SH-SY5Y (cell line): ENCODE measurements at regions not wholly inside any gene's neighbourhood (a gene's known extent, or its start where the extent isn't known, plus 50 kb on each side); places are given as distances from the start of the nearest gene placed in this dataset.

Source experiments
- GATA2 ChIP-seq: IDR thresholded peaks from 2 replicates; pipeline ENCODE4 v1.6.1; 2011; ENCODE audit warnings: mild to moderate bottlenecking, low read depth, low read length
- GATA3 ChIP-seq: IDR thresholded peaks from 2 replicates; pipeline ENCODE4 v1.6.1; 2011; ENCODE audit warnings: low read depth, mild to moderate bottlenecking, low read length, moderate library complexity

DNA sequence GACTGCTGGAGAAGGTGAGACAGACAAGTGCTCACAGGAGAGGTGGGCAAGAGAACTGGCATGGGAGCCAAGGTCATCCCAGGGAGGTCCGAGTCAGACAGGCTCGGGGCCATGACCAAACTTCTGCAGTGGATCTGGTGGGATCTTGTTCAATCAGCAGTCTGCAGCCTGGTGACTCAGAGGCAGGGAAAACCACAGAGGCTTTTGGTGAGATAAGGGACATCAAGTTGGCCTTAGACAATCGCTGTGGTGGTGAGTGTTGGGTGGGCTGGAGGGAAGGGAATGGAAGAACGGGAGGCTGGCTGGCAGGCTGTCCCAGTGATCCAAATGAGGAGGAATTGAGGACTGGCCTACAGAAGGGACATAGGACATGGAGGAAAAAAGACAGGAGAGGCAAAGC lies 123.8 kb downstream of the TMEM174 start:
- TF ChIP-seq GATA2: no peak
- no peak for TF ChIP-seq GATA3
